Right lobe of liver (tissue), 4 donors: ENCODE measurements at regions not wholly inside any gene's neighbourhood (a gene's known extent, or its start where the extent isn't known, plus 50 kb on each side); places are given as distances from the start of the nearest gene placed in this dataset.

ENCODE experiments used
- POLR2A ChIP-seq: fragments of 450-650 bp; IDR thresholded peaks from one replicate; pipeline ENCODE4 v1.6.1; 2017; ENCODE audit warnings: antibody characterized with exemption, mild to moderate bottlenecking
- TF ChIP-seq, protein P1 (sequence below), 4 donors: fragments of 200-600 bp in 3 of 4; fragments of 450-650 bp in 1 of 4; IDR thresholded peaks; one replicate each; pipeline versions ENCODE4 v1.5.1 to v1.8.0; 2016 to 2022; ENCODE audit warnings: antibody characterized with exemption in 4 of 4, mild to moderate bottlenecking in 2 of 4
- donor health status: DM: no; HTN: no; CAD: no.
- donor health status: DM: no; HTN: no; CAD: no.
- donor health status: DM: no; HTN: yes; CAD: no.

DNA sequence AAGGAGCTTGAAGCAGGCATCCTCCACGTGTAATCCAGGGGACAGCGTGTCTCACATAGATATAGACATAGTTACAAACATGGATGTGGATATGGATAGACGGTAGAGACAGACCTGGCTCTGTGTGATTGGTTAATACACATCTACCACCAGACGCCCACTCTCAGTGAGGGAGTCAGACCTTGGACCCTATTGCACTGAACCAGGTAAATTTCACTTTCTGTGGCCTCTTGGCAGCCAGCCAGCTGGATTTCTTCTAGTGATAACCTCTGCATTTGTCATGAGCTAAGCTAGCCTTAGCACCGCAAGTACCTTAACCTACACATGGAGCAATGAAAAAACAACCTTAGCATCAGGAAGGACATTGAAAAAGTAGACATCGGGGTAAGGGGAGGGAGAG is 79.2 kb upstream of the ACSL4 start:
- TF ChIP-seq, protein P1, sequence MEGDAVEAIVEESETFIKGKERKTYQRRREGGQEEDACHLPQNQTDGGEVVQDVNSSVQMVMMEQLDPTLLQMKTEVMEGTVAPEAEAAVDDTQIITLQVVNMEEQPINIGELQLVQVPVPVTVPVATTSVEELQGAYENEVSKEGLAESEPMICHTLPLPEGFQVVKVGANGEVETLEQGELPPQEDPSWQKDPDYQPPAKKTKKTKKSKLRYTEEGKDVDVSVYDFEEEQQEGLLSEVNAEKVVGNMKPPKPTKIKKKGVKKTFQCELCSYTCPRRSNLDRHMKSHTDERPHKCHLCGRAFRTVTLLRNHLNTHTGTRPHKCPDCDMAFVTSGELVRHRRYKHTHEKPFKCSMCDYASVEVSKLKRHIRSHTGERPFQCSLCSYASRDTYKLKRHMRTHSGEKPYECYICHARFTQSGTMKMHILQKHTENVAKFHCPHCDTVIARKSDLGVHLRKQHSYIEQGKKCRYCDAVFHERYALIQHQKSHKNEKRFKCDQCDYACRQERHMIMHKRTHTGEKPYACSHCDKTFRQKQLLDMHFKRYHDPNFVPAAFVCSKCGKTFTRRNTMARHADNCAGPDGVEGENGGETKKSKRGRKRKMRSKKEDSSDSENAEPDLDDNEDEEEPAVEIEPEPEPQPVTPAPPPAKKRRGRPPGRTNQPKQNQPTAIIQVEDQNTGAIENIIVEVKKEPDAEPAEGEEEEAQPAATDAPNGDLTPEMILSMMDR (IDR thresholded peaks at IDR 0.05), result no peak
- TF ChIP-seq POLR2A, result no peak
